ENCODE measurements at regions not wholly inside any gene's neighbourhood (a gene's known extent, or its start where the extent isn't known, plus 50 kb on each side); places are given as distances from the start of the nearest gene placed in this dataset.

DNA sequence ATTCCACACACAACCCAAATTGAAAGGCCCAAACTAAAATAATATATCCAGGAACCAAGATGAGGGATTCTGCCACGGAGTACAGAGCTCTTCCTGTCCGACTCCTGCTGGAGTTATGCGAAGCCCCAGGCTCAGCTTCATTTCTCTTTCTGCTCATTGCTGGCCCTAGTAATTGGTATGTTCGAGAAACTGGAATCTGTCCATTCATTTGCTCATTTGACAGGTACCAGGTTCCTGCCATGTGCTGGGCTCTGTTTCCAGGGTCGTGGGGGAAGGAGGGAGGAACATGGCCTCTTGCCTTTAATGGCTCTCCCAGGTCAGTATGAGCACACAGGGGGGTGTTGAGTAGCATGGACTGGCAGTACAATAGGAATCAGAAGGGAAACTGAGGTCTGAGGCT, 179.2 kb upstream of the SHH start:
- DNase-seq (ENCODE audit: extremely low read depth in 1 of 11, low read depth in 9 of 11, low spot score in 4 of 11) = no peak

DNA sequence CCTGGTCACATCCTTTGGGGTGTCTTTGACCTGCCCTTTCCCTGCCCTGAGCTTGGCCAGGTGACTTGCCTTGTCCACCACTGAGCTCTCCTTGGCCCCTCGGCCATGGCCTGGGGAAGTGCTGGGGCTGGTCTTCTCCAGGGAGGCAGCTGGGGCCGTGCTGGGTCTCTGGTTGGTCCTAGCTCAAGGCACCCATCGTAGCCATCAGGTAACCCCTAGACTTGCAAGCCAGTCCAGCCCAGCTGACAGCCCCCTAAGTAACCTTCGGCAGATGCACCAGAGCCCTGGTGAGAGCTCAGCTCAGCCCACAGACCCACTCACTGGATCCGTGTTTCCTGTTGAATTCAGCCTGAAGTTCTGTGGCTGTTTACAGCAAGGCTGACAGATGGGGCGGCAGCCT, 176.2 kb upstream of the SHH start:
- DNase-seq (ENCODE audit: extremely low read depth in 1 of 11, low read depth in 9 of 11, low spot score in 4 of 11) = no peak

DNA sequence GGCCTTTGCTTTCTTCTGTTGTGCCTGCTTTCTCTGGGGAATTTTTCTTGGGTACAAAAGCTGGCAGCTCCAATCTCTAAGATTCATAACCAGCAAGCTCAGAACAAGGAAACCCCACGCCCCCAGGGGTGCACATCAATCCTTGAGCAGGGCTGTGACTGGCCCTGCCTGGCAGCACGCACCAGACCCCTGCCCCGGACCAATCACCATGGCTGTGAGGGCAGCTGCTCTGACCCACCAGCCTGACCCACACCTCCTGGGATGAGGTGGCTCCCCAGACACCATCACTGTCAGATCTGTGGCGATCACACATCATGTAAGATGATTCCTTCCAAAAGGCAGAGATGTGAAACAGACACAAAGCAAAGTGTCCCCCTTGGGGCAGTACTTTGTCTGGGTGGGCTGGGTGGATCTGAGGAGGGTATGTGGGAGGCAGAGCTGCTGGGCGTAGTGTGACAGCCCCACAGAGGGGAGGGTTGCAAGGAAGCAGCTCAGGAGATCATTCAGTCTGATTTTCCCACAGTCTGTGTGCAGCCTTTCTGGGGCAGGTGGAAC, 175.5 kb upstream of the SHH start:
- no peak for DNase-seq (ENCODE audit: extremely low read depth in 1 of 11, low read depth in 9 of 11, low spot score in 4 of 11)

GRCh38 chr7:155986497-155987160, 174.4 kb upstream of the SHH start:
- DNase-seq (ENCODE audit: extremely low read depth in 1 of 11, low read depth in 9 of 11, low spot score in 4 of 11) = no peak

GRCh38 chr7:155985518-155986250, 173.4 kb upstream of the SHH start:
- DNase-seq (ENCODE audit: extremely low read depth in 1 of 11, low read depth in 9 of 11, low spot score in 4 of 11) = no peak

GRCh38 chr7:155984609-155985405, 172.5 kb upstream of the SHH start:
- no peak for DNase-seq (ENCODE audit: extremely low read depth in 1 of 11, low read depth in 9 of 11, low spot score in 4 of 11)

GRCh38 chr7:155984028-155984580, 171.8 kb upstream of the SHH start:
- DNase-seq (ENCODE audit: extremely low read depth in 1 of 11, low read depth in 9 of 11, low spot score in 4 of 11) = no peak

- DNase-seq (ENCODE audit: extremely low read depth in 1 of 11, low read depth in 9 of 11, low spot score in 4 of 11) = no peak
Measured at GRCh38 chr7:155983176-155983815, 171.0 kb upstream of the SHH start.

- DNase-seq (ENCODE audit: extremely low read depth in 1 of 11, low read depth in 9 of 11, low spot score in 4 of 11) = no peak
Measured at GRCh38 chr7:155981703-155982102, 169.4 kb upstream of the SHH start.

DNA sequence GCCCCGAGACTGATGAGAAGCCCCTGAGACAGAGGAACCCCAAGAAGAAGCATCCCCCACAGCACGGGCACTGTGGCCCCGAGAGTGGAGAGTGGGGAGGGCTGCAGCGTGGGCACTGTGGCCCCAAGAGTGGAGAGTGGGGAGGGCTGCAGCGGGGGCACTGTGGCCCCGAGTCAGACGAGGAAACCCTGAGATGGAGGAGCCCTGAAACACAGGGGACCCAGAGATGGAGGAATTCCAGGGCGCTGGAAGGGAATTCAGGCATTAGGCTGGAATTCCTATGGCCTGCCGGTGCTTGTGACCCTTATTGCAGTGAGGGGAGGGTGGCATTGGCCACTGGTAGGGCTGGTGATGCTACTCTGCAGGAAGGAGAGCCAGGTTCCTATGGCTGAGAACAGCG, 168.6 kb upstream of the SHH start:
- DNase-seq (ENCODE audit: extremely low read depth in 1 of 11, low read depth in 9 of 11, low spot score in 4 of 11) = no peak

- DNase-seq (ENCODE audit: extremely low read depth in 1 of 11, low read depth in 9 of 11, low spot score in 4 of 11) = no peak
Measured at GRCh38 chr7:155979994-155980393, 167.7 kb upstream of the SHH start.

- no peak for DNase-seq (ENCODE audit: extremely low read depth in 1 of 11, low read depth in 9 of 11, low spot score in 4 of 11)
Measured at GRCh38 chr7:155979566-155979965, 167.3 kb upstream of the SHH start.

DNA sequence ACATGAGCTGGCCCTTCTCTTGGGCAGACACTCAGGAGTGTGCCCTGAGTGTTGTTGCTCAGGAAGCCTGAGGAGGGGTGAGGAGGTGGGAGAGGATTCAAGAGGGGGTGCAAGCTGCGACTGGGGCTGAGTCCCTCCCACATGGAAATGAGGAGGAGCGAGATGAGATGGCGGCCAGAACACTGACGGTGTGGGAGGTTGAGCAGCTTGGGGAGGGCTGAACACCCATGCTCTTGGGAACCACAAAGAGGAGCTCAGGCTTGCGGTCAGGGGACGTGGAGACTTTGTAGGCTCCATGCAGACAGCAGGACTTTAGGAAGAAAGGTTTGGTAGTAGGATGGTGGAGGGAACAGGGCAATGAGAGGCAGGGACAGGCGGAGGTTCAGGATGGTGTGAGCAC, 163.2 kb upstream of the SHH start:
- no peak for DNase-seq (ENCODE audit: extremely low read depth in 1 of 11, low read depth in 9 of 11, low spot score in 4 of 11)

DNA sequence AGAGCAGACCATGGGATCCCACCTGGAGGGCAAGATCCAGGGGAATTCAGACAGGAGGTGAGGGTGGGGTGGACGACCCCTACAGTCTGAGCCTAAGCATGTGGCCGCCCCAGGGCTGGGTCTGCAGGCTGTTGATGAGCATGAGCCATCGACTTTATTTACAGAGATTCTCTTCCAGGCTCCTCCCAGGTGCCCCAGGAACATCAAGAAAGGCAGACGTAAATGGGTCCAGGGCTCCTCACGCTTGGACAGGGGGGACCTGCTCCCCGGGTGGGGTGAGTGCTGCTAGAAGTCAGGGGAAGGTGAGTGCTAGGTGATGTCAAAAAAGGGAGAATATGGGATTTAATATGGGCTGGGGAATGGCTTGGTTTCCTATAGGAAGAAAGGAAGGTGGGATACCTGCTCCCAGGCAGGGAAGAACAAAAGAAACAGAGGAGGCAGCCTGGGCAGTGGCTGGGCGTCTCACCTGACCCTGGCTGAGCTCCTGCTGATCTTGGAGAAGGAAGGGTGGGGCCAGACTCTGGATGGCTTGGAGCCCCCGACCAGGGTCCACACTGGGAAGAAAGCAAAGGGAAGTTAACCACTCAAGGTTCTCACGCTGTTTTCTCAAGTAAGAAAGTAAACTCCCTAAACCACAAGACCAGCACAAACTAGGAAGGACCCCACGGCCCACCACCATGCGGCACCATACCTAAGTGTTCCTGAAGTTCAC, 162.1 kb upstream of the SHH start:
- no peak for DNase-seq (ENCODE audit: extremely low read depth in 1 of 11, low read depth in 9 of 11, low spot score in 4 of 11)

DNA sequence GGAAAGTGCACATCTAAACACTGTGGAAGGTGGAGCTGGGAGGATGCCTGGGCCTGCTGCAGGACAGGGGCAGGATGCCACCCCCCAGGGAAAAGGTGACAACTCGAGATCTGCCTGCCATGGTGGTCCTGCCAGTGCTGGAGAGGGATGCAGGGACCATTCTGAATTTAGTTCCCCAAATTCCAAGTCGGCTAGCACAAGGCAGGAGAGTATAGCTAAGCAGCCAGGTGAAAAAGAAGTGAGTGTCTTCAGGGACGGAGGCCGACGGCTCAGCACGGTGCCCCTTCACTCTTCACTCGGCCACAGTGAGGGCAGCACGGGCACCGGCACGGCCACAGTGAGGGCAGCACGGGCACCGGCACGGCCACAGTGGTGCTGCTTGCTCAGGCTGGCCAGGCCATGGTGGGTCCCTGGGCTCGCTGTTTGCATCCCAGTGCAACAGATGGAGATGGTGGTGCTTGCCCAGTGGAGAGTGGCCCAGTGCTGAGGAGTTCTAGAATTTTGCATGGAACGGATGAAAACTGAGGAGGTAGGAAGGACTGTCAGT, 161.3 kb upstream of the SHH start:
- DNase-seq (ENCODE audit: extremely low read depth in 1 of 11, low read depth in 9 of 11, low spot score in 4 of 11) = no peak

DNA sequence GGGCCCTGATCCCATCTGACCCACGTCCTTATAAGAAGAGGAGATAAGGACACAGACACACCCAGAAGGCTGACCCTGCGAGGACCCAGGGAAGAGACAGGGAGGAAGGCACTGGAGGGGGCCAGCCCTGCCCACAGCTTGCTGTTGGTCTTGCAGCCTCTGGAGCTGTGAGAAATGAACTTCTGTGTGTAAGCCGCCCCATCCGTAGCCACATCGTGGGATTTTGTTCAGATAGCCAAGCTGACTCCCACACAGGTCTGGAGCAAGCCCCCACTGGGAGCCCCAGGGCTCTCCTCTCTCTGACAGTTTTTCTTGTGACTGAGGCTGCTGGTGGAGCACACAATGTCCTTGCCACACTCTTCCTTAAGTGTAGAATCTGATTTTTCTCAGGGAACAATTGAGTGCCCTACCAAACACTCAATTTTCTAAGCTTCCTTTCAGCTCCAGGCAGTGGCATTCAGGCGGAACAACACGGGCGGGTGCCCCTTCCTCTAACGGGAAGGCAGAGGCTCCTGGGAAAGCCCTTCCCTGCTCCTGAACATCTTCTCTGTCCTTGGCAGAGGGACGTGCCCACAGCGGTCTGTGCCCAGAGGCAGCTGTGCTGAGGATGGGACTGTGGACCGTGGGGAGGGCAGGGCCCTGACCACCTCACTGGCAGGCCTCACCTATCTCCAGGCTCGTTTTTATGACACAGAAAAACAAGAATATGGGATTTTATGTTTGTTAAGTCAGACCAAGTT, 160.6 kb upstream of the SHH start:
- no peak for DNase-seq (ENCODE audit: extremely low read depth in 1 of 11, low read depth in 9 of 11, low spot score in 4 of 11)

- DNase-seq (ENCODE audit: extremely low read depth in 1 of 11, low read depth in 9 of 11, low spot score in 4 of 11) = no peak
Measured at GRCh38 chr7:155972247-155972646, 160.0 kb upstream of the SHH start.

Measured in renal cortex interstitium (tissue), 11 donors.